Stimulated activated CD8-positive, alpha-beta memory T cell treated with anti-CD3 and anti-CD28 coated beads, Interleukin-4, amount 100 ng/mL, for 4 hours (primary cell): ENCODE measurements at regions not wholly inside any gene's neighbourhood (a gene's known extent, or its start where the extent isn't known, plus 50 kb on each side); places are given as distances from the start of the nearest gene placed in this dataset.

Experiments used
- DNase-seq, 2 donors: peaks; one replicate each; pipeline ENCODE4 v3.0.0-alpha.2; 2020; ENCODE audit warnings: low read depth in 2 of 2, low spot score in 1 of 2

- DNase-seq = no peak
Observed at GRCh38 chr5:174307031-174307408, 261.5 kb downstream of the NSG2 start.

GRCh38 chr5:174307656-174308271 is 262.3 kb downstream of the NSG2 start:
- no peak for DNase-seq

- no peak for DNase-seq
Observed at GRCh38 chr5:174309131-174309795, 263.8 kb downstream of the NSG2 start.

- no peak for DNase-seq
Observed at GRCh38 chr5:174310243-174310642, 264.7 kb downstream of the NSG2 start.

- DNase-seq = no peak
Observed at GRCh38 chr5:174310706-174311105, 265.2 kb downstream of the NSG2 start.

GRCh38 chr5:174311121-174311520 is 265.6 kb downstream of the NSG2 start:
- DNase-seq = no peak

- DNase-seq = peak in 1 of 2 donors; percentile 10
Observed at GRCh38 chr5:174311531-174312269, 266.2 kb downstream of the NSG2 start.

GRCh38 chr5:174312270-174312617 is 266.7 kb downstream of the NSG2 start:
- DNase-seq = no peak

- DNase-seq = no peak
Observed at GRCh38 chr5:174312641-174313040, 267.1 kb downstream of the NSG2 start.

- no peak for DNase-seq
Observed at GRCh38 chr5:174313615-174314014, 268.1 kb downstream of the NSG2 start.

- DNase-seq = no peak
Observed at GRCh38 chr5:174314261-174314660, 268.8 kb downstream of the NSG2 start.

- no peak for DNase-seq
Observed at GRCh38 chr5:174315471-174315870, 270.0 kb downstream of the NSG2 start.

- no peak for DNase-seq
Observed at GRCh38 chr5:174315871-174316270, 270.4 kb downstream of the NSG2 start.

GRCh38 chr5:174316326-174316725 is 270.8 kb downstream of the NSG2 start:
- DNase-seq = no peak

- no peak for DNase-seq
Observed at GRCh38 chr5:174317256-174317894, 271.9 kb downstream of the NSG2 start.

GRCh38 chr5:174318578-174318977 is 273.1 kb downstream of the NSG2 start:
- DNase-seq = no peak

- DNase-seq = no peak
Observed at GRCh38 chr5:174319551-174319950, 274.0 kb downstream of the NSG2 start.

- no peak for DNase-seq
Observed at GRCh38 chr5:174320051-174320450, 274.5 kb downstream of the NSG2 start.

- DNase-seq = no peak
Observed at GRCh38 chr5:174323878-174324281, 278.4 kb downstream of the NSG2 start.

GRCh38 chr5:174324680-174325079 is 279.2 kb downstream of the NSG2 start:
- DNase-seq = no peak

- no peak for DNase-seq
Observed at GRCh38 chr5:174325431-174325830, 279.9 kb downstream of the NSG2 start.

- DNase-seq = no peak
Observed at GRCh38 chr5:174325961-174326360, 280.5 kb downstream of the NSG2 start.
